Left kidney (tissue), 1 donor: ENCODE measurements at regions not wholly inside any gene's neighbourhood (a gene's known extent, or its start where the extent isn't known, plus 50 kb on each side); places are given as distances from the start of the nearest gene placed in this dataset.

Source experiments
- DNase-seq: peaks from one replicate; pipeline ENCODE4 v3.0.0-alpha.2; 2013

- DNase-seq, result no peak
Observed at GRCh38 chr17:77602062-77602746, 356.3 kb upstream of the TNRC6C start.

- DNase-seq, result no peak
Observed at GRCh38 chr17:77602883-77603640, 355.4 kb upstream of the TNRC6C start.

DNA sequence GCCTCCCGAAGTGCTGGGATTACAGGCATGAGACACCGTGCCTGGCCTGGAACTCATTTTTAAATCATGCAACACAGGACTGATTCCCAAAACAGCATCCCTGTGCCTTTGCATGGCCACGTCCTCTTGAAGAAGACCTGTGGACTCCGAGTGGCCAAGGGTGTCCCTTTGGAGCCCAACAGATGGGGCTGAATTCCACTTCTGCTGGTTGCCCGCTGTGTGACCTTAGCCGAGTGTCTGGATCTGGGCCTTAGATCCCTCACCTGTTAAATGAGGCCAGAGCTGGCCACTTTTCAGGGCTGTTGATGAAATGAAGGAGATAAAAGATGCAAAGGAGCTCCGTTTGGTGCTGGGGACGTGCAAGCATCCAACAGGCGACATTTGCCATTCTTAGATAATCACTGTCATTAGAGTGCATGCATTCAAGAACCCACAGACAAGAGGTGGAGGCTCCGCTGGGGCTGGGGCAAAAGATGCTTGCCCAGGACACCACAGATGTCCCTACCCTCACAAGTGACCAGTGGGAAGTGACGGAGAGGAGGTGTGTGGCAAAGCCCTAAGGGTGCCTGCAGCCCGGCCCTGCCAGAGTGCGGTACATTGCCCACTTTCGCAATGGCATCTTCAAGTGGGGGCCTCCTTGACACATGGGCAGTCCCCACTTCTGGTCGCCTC, 354.1 kb upstream of the TNRC6C start:
- DNase-seq, result no peak

DNA sequence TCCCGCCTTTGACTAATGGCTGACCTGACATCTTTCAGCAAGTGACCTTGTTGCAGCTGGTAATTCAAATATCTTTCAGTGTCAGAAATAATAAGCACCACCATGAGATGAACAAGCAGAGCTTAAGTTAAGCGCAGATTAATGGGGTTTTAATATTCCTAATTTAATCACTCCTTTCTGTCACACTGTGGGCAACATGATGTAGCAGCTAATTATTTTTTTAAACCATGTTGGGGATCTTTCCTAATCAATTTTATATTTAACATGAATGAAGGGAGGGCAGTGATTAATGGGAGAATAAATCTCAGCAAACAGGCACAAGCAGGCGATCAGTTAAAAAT, 353.6 kb upstream of the TNRC6C start:
- no peak for DNase-seq

DNA sequence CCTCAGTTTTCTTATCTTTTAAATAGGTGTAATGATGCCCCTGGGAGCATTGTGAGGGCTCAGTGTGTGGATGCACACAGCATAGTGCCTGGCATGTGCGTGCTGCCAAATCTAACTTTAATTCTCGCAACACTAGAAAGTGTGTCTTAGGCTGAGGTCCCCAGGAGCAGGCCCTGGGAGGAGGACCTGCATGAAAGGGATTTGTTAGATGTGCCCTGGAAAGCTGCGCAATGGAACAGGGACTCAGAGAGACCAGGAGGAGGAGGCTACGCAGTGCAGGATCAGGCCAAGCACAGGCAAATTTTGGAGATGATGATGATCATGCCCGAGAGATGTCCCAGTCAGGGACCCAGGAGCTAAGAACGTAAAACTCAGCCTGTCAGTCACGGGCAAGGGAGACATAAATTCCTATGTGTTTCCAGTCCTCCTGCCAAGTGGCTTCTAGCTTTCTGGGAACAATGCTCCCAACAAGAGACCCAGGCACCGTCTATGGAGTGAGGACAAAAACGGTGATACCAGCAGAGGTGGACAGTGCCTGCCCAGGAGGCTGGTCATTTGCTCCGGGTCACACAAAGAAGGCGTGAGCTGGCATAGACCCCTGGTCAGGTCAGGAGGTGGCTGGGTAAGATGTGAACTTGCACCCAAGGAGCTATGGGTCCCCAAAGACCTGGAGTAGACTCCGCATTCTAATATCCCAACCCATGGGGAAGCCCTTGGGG, 352.2 kb upstream of the TNRC6C start:
- DNase-seq, result no peak

DNA sequence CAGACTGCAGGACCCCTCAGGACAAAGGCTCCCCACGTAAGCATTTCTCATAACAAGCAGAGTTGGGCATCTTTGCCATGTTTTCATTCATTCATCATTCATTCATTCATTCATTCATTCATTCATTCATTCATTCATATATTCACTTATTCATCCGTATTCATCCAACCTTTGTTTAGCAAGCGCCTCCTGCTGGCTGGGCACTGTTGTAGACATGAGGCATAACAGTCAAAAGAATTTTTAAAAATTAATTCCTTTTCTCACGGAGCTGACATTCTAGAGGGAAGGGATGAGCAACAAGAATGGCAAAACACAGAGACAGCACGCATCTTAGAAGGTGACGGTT, 351.7 kb upstream of the TNRC6C start:
- DNase-seq, result no peak

DNA sequence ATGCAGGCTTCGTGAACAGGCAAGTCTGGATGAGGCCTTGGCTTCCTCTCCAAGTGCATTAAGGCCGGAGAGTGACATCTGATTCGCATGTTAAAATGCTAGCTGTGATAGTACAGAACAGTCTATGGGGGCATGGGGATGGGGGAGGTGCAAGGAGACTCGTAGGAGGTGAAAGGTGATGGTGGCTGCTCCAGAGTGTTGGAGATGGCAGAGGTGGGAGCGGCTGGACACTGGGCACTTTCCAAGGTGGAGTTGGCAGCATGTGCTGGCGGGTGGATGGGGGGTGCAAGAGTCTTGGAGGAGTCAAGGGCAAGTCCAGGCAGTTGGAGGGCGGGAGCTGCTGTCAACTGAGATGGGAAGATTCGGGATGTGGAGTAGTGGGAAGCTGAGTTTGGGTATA, 350.9 kb upstream of the TNRC6C start:
- no peak for DNase-seq

- no peak for DNase-seq
Observed at GRCh38 chr17:77608431-77608830, 350.1 kb upstream of the TNRC6C start.

- DNase-seq, result peak; percentile 53
Observed at GRCh38 chr17:77609553-77610517, 348.7 kb upstream of the TNRC6C start.

DNA sequence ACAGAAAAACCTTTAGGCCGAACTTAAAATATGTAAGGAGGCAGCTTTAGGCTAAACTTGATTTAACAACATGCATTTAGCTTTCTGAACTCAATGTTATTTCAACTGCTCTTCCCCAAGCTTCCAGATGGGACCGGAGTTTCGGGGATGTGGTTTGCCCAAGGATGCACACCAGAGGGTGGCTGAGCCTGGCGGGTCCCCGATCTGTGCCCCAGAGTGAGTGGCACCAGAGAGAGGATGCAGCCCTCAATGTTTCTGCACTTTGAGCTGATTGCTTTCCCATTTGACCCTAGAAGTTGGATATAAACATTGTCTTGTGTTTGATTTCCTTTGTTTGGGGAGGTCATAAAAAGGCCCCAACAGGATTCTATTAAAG, 348.0 kb upstream of the TNRC6C start:
- no peak for DNase-seq

DNA sequence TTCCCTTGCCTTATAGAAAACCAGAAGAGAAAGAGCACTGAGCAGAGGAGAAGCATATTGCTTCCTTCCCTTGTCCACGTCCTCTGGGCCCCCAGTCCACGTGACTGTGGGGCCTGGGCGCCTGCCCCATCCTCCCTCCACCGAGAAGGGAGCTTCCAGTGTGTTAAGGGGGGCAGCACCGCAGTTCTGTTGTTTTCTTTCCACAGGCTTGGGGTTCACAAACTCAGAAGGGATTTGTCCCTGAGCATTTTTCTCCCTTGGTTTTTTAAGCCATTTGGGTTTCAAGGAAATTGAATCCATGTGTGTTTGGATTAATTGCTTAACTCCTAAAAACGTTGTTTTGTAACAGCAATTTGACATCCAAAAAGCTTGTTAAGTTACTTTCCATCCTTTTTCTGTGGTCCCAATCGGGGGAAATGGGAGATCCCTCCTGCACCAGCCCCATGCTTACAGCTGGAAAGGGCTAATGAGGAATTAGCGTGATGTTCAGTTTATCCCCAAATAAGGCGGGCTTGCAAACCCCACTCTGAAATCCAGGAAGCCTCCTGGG, 347.5 kb upstream of the TNRC6C start:
- no peak for DNase-seq

- DNase-seq, result no peak
Observed at GRCh38 chr17:77611791-77612502, 346.6 kb upstream of the TNRC6C start.

GRCh38 chr17:77613218-77613617, 345.3 kb upstream of the TNRC6C start:
- no peak for DNase-seq

GRCh38 chr17:77613627-77614026, 344.9 kb upstream of the TNRC6C start:
- DNase-seq, result no peak

GRCh38 chr17:77615703-77616253, 342.7 kb upstream of the TNRC6C start:
- DNase-seq, result no peak

DNA sequence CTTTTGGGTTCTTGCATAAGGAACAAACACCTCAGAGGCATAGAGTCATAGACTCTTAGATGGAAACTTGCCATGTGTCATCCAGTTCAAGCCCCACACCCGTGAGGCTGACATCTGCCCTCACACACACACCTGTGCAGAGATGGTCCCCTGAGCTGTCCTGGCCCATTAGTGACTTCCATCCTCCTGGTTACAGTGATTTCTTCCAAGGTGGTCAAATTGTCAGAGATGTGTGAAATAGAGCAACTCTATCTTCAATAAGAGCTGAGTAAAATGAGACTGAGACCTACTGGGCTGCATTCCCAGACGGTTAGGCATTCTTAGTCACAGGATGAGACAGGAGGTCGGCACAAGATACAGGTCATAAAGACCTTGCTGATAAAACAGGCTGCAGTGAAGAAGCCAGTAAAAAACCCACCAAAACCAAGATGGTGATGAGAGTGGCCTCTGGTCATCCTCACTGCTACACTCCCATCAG, 342.2 kb upstream of the TNRC6C start:
- DNase-seq, result no peak

DNA sequence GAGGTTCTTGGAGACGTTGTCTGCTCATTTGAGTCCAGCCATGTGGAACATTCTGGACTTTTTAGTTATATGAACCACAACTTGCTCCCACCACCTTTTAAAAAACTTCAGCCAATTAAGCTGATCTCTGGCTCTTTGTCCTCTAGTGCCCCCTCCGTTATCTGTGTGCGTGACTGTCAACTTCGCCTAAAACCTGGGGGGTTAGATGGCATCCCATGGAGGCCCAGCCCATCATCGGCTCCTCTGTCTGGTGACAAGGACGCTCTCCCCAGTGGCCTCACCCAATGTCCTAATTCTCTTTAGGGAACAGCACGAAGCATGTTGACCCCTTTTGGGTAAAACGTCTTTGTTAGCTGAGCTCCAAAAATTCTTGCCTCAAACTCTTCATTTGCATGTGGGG, 341.0 kb upstream of the TNRC6C start:
- DNase-seq, result no peak

GRCh38 chr17:77618173-77618572, 340.3 kb upstream of the TNRC6C start:
- no peak for DNase-seq

DNA sequence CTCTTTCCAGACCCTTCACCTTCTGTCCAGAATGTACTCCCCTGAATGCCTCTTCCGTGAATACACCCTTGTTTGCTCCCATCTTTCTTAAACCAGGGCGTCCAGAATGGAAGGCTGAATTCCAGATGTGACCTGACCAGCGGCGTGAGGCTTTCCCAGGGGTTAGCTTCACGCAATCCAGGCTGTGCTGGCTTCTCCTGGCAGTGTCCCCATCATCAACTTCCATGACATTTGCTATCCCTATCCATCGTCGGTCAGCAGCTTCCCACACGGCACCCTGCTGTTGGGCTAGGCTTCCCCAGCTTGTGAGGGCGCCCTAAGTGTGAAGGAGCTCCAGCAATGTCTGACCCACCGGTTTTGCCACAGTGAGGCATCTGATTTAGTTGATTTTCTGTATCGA, 339.8 kb upstream of the TNRC6C start:
- no peak for DNase-seq

- no peak for DNase-seq
Observed at GRCh38 chr17:77619326-77619725, 339.2 kb upstream of the TNRC6C start.
